ENCODE measurements at regions not wholly inside any gene's neighbourhood (a gene's known extent, or its start where the extent isn't known, plus 50 kb on each side); places are given as distances from the start of the nearest gene placed in this dataset.

GRCh38 chr13:106390367-106390766, 145.1 kb downstream of the EFNB2 start:
- H3K9me3 ChIP-seq (ENCODE audit: control insufficient read depth in 1 of 2, insufficient read depth in 1 of 2, low read depth in 1 of 2, low read length in 2 of 2), result no peaks in the 10 kb centered on the region
- no peak overlapping the region for H3K27ac ChIP-seq (ENCODE audit: low read depth, low read length)
- ChIA-PET CTCF (no interaction called here), RAD21 (ENCODE audit: low non-redundant PET in 1 of 2, low total read pairs in 2 of 2, uncharacterized antibody in 2 of 2, unreplicated experiment in 2 of 2) (no interaction called here), POLR2A (no interaction called here)
- no peaks in the 10 kb centered on the region for H3K9me2 ChIP-seq (ENCODE audit: insufficient read depth)
- H3K4me1 ChIP-seq (ENCODE audit: control insufficient read depth in 1 of 2, insufficient read depth in 2 of 2, low read length in 2 of 2), result peaks cover 0 to 5% of the 10 kb centered on the region in 2 experiments; a peak in 2 of 4 replicates
- DNase-seq (ENCODE audit: low read depth, low spot score) (no peak), ATAC-seq (no peak)
- H3K27me3 ChIP-seq (ENCODE audit: insufficient read depth, low read length), result no peaks in the 10 kb centered on the region
- no TSS peak for BruUV-seq (replicated peaks)
- H3K9ac ChIP-seq (ENCODE audit: low read length), result no peak overlapping the region
- H3K79me2 ChIP-seq (ENCODE audit: insufficient read depth, low read length), result no peaks in the 10 kb centered on the region
- H4K20me1 ChIP-seq (ENCODE audit: insufficient read depth), result no peaks in the 10 kb centered on the region
- no peaks in the 10 kb centered on the region for H3K36me3 ChIP-seq (ENCODE audit: control insufficient read depth in 1 of 2, insufficient read depth in 2 of 2, low read length in 2 of 2)
- H2AFZ ChIP-seq (ENCODE audit: low read depth, low read length, poor library complexity, severe bottlenecking), result no peak overlapping the region
- H3K4me3 ChIP-seq (replicated peaks in 1 of 2; ENCODE audit: low read depth in 1 of 2, low read length in 2 of 2), result no peak overlapping the region
- no peak overlapping the region for H3K4me2 ChIP-seq (ENCODE audit: low read length)
- intact Hi-C loops (cut with micrococcal nuclease), result no loop called here
- TF ChIP-seq RAD21 (IDR thresholded peaks at IDR 0.05; ENCODE audit: low read depth), result no peak
- TF ChIP-seq ZFX (IDR thresholded peaks at IDR 0.05), result no peak
- TF ChIP-seq CTCF (IDR thresholded peaks at IDR 0.05 in 2 of 3, conservative IDR thresholded peaks at IDR 0.05 in 1 of 3; ENCODE audit: borderline replicate concordance in 1 of 3, insufficient read depth in 1 of 3, low read depth in 2 of 3, low read length in 2 of 3), result no peak
- TF ChIP-seq YY1 (IDR thresholded peaks at IDR 0.05; ENCODE audit: extremely low read depth, insufficient replicate concordance, low read depth, low read length), result no peak
- no peak for TF ChIP-seq REST (IDR thresholded peaks at IDR 0.05; ENCODE audit: low read depth)
- no peak for TF ChIP-seq POLR2AphosphoS5 (IDR thresholded peaks at IDR 0.05; ENCODE audit: low read depth, low read length)

All from HCT116 (cell line).